ENCODE measurements at regions not wholly inside any gene's neighbourhood (a gene's known extent, or its start where the extent isn't known, plus 50 kb on each side); places are given as distances from the start of the nearest gene placed in this dataset.

DNA sequence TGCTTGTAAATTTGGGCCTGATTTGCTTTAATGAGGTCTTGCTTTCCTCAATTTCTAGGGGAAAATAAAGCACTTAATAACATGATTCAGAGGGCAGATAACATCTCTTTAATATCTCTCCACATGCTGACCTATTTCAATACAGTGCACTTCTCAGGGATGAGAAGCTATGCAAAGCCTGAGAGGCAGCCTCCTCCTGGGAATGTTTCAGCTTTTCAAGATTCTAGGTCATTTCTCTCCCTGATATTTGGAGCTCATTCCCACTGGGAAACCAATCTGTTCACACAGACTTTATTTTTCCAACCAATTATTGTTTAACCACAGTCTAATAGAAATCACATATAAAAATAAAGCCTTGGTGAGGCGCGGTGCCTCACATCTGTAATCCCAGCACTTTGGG lies 67.0 kb upstream of the LSAMP start:
- Histone ChIP-seq H3K9ac (replicated peaks in 1 of 4; ENCODE audit: extremely low read depth in 1 of 4, low read depth in 3 of 4, low read length in 3 of 4) (no peak overlapping the region), H3K14ac (ENCODE audit: insufficient read length) (no peak overlapping the region), H3K4me2 (ENCODE audit: insufficient read depth in 1 of 2, low read depth in 2 of 2, low read length in 2 of 2) (no peak overlapping the region), H2AFZ (ENCODE audit: low read length) (no peak overlapping the region), H4K8ac (ENCODE audit: extremely low read depth, insufficient read depth, low read length) (no peak overlapping the region), H3K4me1 (replicated peaks in 1 of 4; ENCODE audit: control insufficient read depth in 3 of 4, insufficient read depth in 4 of 4, low read length in 3 of 4) (peaks cover 0 to 3% (median 0%) of the 10 kb centered on the region in 4 experiments; a peak in 1 of 7 replicates), H3K27ac (ENCODE audit: low read depth, low read length) (no peak overlapping the region), H3K9me3 (ENCODE audit: insufficient read depth in 2 of 2, low read depth in 1 of 2, low read length in 1 of 2) (no peaks in the 10 kb centered on the region), H3K36me3 (ENCODE audit: control insufficient read depth in 2 of 4, insufficient read depth in 4 of 4, low read length in 3 of 4) (no peaks in the 10 kb centered on the region), H3K23ac (ENCODE audit: insufficient read length) (no peak overlapping the region), H2BK15ac (ENCODE audit: low read length) (no peak overlapping the region), H3K4ac (replicated peaks; ENCODE audit: insufficient read length, low read depth, low read length) (no peak overlapping the region), H3K27me3 (replicated peaks in 1 of 4; ENCODE audit: control insufficient read depth in 3 of 4, extremely low read depth in 1 of 4, insufficient read depth in 3 of 4, low read length in 3 of 4) (no peaks in the 10 kb centered on the region), H2BK120ac (replicated peaks; ENCODE audit: low read depth, low read length) (no peak overlapping the region), H4K20me1 (replicated peaks in 1 of 2; ENCODE audit: control insufficient read depth in 1 of 2, insufficient read depth in 2 of 2, low read length in 2 of 2) (no peaks in the 10 kb centered on the region), H2BK5ac (ENCODE audit: low read depth, low read length) (no peak overlapping the region), H3K18ac (ENCODE audit: extremely low read depth, low read length) (no peak overlapping the region), H4K5ac (ENCODE audit: insufficient read length, low read depth, low read length) (no peak overlapping the region), H2BK20ac (ENCODE audit: low read length) (no peak overlapping the region), H3K23me2 (ENCODE audit: low read depth, low read length) (no peaks in the 10 kb centered on the region), H2AK5ac (ENCODE audit: low read depth, low read length) (no peak overlapping the region), H2BK12ac (ENCODE audit: low read depth, low read length) (no peak overlapping the region), H3K56ac (replicated peaks; ENCODE audit: insufficient read length, low read depth, low read length) (no peak overlapping the region), H4K91ac (replicated peaks; ENCODE audit: insufficient read length, low read length) (no peak overlapping the region), H3K79me2 (ENCODE audit: control insufficient read depth in 1 of 2, insufficient read depth in 2 of 2, low read length in 2 of 2) (no peaks in the 10 kb centered on the region), H3K4me3 (ENCODE audit: extremely low read depth in 1 of 4, insufficient read depth in 2 of 4, low read depth in 3 of 4, low read length in 4 of 4) (no peak overlapping the region), H3K79me1 (ENCODE audit: low read depth, low read length) (no peaks in the 10 kb centered on the region)
- WGBS, 2 experiments (ENCODE audit: extremely low coverage in 1 of 2, insufficient coverage in 1 of 2, insufficient read length in 1 of 2, insufficient replicate concordance in 2 of 2, low coverage in 1 of 2, low lambda C conversion rate in 2 of 2, missing lambda C conversion rate in 1 of 2): 87% methylated on average over 2 of the region's 2 CpGs; no CpG with 5 or more reads in 1 of the 2 experiments
- POLR2A ChIA-PET (ENCODE audit: partially characterized antibody): no interaction called here
- FAIRE-seq (no peak), DNase-seq (ENCODE audit: low read depth in 1 of 2, low spot score in 2 of 2) (no peak)
- CTCF ChIA-PET (ENCODE audit: partially characterized antibody): interaction anchor here (1.2 kb wide), 1 partner anchor 209 kb away, joined by 3 read pairs; no protein-coding TSS in a partner anchor
- TF ChIP-seq, protein P1, sequence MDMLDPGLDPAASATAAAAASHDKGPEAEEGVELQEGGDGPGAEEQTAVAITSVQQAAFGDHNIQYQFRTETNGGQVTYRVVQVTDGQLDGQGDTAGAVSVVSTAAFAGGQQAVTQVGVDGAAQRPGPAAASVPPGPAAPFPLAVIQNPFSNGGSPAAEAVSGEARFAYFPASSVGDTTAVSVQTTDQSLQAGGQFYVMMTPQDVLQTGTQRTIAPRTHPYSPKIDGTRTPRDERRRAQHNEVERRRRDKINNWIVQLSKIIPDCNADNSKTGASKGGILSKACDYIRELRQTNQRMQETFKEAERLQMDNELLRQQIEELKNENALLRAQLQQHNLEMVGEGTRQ (IDR thresholded peaks at IDR 0.05; ENCODE audit: low read length): no peak
- no peak for TF ChIP-seq RFX5 (IDR thresholded peaks at IDR 0.05; ENCODE audit: borderline replicate concordance, low read depth, low read length)
- TF ChIP-seq CHD2 (IDR thresholded peaks at IDR 0.05; ENCODE audit: low read length): no peak

All from H1 (cell line).